Activated CD8-positive, alpha-beta memory T cell treated with anti-CD3 and anti-CD28 coated beads, Interleukin-2, amount 50 U/mL, for 48 hours (primary cell): ENCODE measurements at regions not wholly inside any gene's neighbourhood (a gene's known extent, or its start where the extent isn't known, plus 50 kb on each side); places are given as distances from the start of the nearest gene placed in this dataset.
"Not testable (repeated sequence)": the region's sequence is repeated elsewhere in the genome, so short reads cannot be mapped to it uniquely, and the experiment has no call there.

Source experiments
- DNase-seq: peaks from one replicate; pipeline ENCODE4 v3.0.0-alpha.2; 2020

DNA sequence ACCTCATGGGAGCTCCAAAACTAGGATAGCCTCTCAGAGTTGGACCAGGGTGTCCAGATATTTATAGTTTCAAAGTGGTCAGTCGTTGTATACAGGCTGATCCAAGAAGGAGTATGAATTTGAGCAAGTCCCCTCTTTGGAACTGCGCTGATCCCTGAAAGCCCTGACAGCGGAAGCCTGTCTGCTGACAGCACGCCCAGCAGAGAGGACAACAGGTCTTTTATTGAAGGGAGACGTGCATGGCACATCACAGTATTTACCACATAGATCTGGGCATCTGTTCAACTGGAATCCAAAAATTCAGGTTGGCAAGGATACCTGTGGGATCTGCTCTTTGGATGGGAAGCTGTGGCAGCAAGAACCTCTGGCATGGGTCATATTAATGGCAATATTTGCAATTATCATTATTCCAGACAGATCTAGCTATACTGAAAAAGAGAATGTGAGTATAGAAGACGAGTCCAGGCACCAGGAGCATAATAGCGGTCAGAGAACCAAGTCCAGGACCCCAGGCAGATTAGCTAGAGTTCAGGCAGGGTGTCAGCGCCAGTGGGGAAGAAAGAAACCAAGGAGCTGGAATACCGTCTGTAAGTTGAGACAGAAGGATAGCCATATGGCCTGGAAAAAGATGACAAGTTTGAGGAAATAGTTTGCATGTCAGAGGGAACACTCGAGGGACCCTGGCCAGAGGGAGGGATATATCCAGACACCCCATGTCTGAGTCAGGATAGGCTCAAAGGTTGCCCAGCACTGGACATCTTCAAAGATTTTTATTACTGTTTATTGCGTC is 260.4 kb upstream of the FANCL start:
- DNase-seq = no peak

DNA sequence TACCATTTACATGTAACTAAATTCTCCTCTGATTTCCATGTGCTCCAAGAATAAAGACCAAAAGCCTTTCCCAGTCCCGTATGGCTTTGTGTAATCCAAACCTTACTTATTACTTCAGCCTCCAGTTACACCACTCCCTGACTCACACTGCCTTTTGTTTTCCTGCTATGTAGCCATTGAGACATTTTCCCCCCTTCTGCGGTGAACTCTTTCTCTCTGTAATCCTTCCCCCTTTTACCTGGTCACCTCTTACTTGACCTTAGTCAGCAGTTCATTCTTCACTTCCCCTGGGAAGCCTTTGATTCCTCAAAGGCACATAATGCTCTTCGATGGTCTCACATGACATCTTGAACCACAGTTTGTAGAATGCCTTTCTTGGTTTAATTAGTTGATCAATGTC is 256.0 kb upstream of the FANCL start:
- DNase-seq = no peak

DNA sequence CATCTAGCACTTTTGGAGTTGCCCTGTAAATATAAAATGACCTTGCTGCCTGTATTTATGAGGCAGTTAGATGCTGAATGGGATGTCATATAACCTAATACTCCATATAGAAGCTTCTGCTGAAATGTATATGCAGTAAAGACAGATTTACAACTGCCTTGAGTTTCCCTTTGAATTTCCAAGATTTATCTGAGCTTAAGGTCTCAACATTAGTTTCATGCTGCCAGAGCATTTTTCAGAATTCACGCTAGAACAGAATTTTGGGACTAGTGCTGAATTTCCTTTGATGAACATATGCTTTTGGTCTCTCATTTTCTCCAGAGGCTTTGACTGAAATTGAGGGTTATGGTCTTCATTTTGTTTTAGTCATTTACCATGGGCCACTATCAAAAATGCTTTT is 254.7 kb upstream of the FANCL start:
- no peak for DNase-seq

DNA sequence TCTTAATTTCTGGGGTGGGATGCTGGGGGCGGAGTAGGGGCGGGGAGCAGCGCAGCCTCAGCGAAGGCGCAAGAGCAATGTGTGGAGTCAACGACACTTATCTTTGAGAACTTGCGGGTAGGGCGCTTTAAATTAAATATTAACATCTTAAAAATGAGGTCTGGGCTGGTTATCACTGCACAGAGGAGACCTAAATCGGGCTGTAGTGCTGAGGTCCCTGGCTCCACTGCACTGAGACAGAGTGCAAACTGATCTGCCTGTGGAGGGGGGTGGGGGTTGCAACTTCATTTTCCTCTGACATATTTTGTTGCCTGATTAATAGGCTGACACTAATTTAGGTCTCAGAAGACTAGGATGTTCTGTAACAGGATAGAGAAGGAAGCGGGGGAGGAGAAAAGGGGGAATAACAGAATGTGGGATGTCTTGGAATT is 253.0 kb upstream of the FANCL start:
- DNase-seq = no peak

DNA sequence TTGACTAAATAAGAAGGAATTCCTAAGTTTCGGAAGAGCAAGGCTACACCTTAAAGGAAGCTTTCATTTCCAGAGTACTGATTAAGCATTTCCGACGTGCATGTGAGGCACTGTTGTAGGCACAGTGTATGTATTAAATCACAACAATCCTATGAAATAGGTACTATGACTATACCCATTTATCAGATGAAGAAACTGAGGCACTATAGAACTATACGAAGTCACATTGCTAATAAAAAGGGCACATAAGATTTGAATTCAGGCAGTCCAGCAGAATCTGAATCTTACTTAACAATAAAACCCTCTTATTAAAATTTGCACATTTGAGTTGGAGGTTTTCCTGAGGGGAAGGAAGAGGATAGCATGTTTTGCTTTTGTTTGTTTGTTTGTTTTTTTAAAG is 243.5 kb upstream of the FANCL start:
- no peak for DNase-seq

DNA sequence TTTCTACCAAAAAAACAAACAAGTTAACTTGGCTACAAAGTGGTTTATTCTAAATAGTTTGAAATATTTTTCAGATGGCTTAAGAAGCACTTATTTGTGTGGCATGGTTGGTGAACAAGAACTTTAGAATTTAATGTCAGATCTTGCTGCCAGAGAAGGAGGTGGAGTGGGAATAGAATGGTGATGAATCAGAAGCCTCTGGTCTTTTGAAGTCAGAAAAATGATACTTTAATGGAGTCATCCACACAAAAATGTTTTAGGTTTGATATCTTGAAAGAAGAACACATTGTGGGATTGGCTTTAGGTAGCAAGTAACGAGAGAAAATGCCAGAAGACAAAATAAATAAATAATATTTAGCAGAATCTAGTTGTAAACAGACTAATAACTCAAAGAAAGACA is 243.1 kb upstream of the FANCL start:
- DNase-seq = no peak

DNA sequence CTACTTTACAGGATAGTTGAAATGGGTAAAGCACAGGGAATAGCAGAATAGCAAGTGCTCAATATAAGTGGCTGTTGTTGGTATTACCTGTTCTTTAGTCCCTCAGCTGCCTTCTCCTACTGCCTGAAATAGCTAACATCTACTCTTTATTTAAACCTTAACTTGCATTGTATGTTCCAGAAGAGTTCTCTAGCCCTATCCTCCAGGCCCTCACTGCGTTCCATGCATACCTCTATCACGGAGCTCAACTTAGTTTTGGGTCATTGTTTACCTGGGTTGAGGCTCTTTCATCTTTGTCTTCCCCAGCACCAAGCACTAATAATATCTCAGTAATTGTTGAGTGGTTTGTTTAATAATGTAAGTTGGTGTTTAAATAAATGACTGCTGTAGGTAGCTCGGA is 242.2 kb upstream of the FANCL start:
- DNase-seq = no peak

DNA sequence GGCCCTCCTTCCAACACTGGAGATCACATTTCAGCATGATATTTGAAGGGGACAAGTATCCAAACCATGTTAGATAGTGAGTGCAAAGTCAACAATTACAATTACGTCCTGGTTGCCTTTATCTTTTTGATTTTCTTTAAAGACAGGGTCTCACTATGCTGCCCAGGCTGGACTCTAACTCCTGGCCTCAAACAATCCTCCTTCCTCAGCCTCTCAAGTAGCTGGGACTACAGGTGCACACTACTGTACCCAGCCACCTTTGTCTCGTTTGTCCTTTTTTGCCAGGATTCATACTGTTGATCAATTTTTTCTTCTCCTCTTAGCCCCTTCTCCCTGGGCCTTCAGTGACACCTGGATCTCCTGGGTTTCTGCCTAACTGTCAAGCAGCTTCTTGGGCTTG is 240.5 kb upstream of the FANCL start:
- DNase-seq = no peak

DNA sequence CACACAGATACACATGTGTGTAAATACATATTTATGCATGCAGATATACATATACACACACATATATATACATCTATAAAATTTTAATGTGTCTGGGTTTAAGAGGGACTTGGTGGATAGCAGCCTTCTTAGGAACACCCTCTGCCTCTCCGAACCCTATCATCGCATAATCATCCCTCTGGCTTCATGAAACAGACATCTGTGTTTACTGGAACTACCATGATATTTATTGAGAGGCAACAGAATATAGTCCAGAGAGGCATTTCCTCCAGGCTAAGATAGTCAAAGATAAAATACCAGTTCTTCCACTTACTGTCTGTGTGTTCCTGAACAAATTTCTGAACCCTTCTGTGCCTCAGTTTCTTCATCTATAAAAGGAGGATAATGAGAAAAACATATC is 239.0 kb upstream of the FANCL start:
- no peak for DNase-seq

DNA sequence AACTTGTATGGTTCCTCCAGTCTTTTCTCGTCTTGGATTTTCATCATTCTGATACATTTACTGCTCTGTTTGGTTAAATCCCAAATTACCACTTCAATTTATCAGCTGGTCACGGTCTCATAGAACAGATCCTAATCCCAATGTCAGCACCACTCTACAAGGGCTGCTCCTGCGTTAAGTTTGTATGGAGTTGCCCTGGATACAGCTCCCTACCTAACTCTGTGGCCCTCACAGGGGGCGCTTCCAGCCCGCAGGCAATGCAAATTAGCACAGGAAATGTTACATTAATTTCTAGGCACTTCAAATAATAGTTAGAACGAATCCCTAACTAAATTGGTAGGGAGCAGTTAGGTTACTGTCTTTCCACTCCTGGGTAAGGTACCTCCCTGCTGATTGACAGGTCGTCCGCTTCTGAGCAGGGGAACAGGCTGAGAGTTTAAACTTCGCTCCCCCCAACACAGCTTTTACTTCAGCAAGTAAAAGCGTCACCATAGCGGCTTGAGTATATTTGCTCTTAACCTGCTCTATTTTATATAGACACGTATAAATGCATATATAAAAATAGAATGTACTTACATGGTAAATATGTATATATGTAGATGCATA is 238.5 kb upstream of the FANCL start:
- DNase-seq = no peak

DNA sequence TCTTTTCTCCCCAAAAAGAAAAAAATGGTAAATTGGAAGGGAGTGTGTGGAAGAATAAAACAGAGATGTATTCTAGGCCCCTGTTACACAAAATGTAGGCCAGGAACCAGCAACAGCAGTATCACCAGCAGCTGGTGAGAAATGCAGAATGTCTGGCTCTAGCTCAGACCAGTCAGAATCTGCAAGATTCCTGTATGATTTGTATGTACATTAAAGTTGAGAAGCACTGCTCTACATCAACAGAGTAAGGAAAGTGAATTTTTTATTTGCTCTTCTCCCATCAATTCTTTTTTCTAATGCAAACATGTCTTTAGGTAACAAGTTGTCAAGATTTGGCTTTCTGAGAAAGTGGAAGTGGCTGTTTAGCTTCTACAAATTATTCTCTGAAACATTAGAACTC is 235.4 kb upstream of the FANCL start:
- no peak for DNase-seq

DNA sequence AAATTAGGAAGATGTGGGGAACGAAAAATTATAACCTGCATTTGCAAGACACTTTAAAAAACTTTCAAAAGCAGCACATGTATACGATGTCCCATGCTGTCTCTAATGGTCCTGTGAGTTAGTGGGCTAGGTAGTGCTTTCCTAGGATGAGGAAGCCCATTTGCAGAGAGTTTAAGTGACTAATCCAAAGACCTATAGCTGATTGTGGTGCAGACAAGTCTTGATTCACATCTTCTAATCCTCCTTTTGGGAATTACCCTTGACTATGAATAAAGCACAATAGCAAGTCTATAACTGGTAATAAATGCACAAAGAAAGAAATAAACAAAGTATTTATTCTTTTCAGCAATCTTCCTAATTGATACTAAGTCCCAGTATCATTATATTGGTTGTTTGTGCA is 234.6 kb upstream of the FANCL start:
- DNase-seq = no peak

DNA sequence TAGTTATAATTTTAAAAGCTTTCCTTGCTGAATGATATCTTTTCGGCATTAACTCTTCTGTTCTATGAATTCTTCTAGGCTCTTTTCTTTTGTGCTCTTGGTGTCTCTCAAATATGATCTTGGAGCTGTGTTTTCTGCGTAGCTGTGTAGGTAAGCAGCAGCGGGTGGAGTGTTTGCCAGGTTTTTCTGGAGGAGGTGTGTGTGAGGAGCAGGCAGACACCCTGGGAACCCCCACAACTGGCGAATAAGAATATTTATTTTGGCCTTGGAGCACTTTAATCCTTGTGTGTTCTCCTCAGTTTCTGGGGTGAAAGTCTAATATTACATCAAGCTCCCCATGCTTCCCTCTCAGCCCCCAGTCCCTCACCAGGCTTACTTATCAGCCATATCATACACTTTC is 232.0 kb upstream of the FANCL start:
- DNase-seq = no peak

DNA sequence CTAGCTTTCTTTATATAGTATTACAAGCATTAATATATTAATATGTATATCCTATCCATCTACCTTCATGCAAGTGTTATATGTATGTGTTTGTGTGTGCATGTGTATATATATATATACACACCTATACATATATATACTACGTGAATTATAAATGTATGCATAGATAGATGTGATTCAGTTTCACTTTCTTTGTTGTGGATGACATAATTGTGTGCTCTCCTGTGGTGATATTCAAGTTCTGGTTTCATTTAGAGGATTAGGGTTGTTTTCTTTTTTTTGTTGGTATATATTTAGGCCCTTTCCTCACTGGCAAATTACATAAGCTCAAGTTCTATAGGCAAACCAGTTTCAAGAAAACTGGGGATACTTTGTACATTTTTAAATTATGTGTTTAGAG is 225.7 kb upstream of the FANCL start:
- DNase-seq = no peak

DNA sequence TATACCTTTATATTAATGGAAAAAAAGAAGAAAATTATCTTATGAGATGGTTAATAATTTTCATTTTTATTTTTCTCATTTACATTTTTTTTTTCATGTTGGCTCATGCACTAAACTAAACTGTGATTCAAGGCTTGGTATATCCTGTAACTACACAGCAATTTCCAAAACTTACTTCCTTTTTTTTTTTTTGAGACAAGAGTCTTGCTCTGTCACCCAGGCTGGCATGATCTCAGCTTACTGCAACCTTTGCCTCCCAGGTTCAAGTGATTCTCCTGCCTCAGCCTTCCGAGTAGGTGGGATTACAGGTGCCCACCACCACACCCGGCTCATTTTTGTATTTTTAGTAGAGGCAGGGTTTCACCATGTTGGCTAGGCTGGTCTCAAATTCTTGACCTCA is 224.9 kb upstream of the FANCL start:
- not testable (repeated sequence) for DNase-seq

DNA sequence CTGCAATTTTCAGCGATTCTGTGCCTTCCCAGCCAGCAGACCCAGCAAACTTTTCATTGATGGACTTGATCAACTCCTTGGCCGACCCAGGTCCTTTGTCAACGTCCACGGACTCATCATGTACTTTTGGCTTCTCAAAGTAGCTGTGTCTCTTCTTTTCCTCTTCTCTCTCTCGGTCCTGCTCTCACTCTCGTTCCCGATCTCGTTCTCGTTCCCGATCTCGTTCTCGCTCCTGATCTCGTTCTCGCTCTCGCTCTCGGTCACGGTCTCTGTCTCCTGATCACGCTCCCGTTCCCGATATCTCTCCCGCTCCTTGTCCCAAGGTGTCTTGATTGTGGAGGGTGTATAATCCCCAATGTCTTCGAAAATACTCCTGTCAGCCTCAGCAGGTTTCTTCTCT is 219.5 kb upstream of the FANCL start:
- no peak for DNase-seq

DNA sequence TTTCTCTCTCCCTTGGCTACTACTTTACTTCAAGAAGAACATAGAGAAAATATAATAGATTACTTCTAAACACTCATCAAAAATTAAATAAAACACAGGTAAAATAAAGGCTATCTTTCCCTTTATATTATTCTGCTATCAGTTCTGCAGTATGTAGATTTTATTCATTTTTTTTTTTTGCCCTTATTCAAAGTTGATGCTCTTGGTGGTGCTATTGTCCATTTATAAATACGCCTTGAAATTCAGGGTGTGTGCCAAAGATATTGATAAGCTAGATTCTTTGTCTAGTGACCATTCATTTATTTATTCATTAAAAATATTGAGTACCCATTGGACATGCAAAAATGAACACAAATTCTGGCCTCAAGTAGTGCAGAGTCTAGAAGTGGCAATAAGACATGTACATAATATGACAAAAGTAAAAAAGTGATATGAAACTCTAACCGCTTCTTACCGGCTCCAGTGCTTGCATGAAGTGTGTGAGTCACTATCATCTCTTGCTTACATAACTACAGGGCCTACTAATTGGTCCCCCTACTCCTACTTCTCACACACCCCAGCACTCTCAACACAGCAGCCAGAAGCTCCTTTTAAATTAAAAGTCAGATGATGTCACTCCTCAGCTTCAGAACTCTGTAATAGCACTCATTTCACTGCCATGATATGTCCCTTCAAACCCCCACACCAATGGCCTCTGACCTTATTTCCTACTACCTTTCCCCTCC is 208.3 kb upstream of the FANCL start:
- DNase-seq = no peak

DNA sequence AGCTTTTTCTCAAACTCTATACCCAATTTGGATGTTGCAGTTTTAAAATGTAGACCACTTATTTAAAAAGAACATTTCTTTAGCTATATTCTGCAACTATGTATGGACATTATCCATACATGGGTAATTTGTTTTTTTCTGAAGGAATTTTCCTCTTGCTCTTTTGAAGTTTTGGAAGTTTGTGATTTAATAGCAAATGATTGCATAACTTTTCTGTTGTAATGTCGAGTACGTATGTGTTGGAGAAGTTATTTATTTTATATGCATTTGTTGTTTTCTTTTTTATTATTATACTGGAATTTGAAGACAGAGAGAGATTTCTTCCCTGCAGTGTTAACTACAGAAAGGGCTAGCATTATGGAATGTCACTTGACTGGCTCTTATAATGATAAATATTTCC is 207.7 kb upstream of the FANCL start:
- DNase-seq = no peak

DNA sequence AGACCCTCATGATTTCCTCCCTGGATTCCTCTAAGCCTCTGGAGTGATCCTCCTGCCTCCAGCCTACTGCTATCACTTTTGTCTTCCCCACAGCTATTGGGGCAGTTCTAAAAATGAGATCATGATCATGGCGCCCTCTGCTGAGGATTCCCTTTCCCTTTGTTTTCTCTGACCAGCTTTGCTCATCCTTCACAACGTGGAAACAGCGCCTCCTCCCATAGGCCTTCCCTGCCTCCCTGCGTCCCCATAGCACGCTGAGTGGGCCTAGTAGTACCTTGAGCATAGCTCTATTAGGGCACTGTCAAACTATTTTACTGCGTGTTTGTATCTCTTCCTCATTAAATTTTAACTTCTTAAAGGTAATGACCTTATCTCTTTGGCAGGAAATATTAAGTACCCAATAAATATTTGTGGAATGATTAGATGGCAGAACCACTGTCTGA is 207.0 kb upstream of the FANCL start:
- no peak for DNase-seq

DNA sequence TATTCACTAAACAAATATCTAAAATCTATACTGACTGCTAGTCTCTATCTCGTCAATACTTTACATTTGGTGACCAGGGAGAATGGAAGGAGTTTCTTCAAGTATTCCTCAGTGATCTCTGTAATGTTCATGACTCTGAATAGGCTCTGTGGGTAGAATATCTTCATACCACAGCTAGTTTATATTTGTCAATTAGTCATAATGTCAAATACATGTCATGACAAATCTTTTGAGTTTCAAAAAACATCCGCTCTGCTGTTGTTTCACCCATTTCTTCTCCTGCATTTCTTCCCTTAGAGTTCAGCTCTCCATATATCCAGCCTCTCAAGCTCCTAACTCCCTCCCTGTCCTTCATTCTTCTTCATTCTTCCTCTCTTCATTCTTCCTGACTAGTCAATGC is 206.5 kb upstream of the FANCL start:
- no peak for DNase-seq

DNA sequence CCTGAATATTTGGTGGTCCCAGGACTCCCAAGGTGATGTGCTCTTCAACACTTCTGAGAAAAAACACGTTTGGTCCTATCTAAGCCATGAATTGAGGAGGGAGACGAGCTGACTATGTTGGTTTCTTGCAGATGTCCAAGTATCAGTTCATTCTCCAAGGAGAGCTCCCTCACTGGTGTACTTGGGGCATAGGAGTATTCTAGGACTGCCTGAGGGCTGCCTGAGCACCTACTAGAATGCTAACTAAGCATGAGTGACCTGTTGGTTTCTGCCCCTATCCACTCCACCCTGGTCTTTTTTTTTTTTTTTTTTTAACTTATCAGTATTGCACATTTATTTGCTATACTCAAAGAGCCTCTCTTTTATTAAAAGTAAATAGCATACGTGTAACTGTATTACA is 200.5 kb upstream of the FANCL start:
- DNase-seq = no peak

DNA sequence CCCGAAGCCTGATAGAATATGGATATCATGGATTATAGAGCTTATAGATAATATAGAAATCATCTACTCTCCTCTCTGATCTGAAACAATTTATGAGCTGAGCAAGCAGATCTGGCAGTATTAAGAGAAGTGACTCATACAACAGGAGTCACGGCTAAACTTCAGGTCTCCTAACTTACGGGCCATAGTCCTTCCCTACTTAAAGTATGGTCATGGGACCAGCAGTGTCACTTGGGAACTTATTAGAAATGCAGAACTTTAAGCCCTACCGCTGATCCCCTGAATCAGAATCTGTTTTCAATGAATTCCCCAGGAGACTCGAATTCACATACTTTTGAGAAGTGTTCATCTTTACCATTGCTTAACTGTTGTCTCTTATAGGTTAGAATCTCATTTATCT is 195.7 kb upstream of the FANCL start:
- DNase-seq = no peak

DNA sequence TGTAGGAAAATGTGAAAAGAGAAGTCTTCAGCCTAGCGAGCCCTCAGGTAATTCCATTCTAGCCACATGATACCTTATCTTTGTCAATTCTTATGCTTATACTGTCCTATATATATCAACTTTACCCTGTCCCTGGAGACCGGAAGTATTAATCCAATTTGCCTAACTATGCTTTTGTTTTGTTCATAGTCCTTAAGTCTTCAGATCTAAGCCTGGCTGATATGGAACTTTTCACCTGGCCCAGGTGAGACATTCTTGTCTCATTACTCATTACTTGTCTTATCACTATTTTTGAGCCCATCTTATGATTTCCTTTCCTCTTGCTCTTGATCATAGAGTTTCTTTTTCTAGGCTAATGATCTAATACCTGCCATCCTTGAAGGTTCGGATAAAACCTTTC is 194.1 kb upstream of the FANCL start:
- no peak for DNase-seq

DNA sequence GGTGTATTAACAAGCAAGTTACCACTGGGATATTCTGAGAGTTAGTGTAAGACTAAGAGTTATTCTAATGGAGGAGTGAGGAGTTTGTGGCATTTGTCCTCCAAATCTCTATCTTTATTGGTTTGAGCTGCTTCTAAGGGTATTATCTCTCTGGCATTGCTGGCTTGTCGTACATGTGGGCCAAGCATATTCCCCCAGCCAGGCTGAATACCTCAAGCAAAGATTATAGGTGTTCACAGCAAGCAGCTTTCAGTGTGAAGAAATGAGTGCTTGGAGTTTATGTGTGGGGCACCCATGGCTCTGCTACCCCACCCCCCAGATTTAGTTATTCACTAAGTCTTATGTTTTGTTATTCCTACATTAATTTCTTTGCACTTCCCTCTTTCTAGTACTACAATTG is 193.6 kb upstream of the FANCL start:
- DNase-seq = no peak
